HL-60/S4 treated with retinoic acid at 250 ng/mL for 4 days and 3 days (cell line): ENCODE measurements at regions not wholly inside any gene's neighbourhood (a gene's known extent, or its start where the extent isn't known, plus 50 kb on each side); places are given as distances from the start of the nearest gene placed in this dataset.

Experiments used
- in situ Hi-C: fragments of 300-500 bp; cut with MboI; formaldehyde crosslinking; loops from 2 replicates; pipeline ENCODE4 v1.7.0; 2022; ENCODE audit warnings: low sequenced_read_pairs

- in situ Hi-C loops = no loop called here
These were observed 210.2 kb downstream of the TJP1 start for GRCh38 chr15:29612096-29612495.

- in situ Hi-C loops = no loop called here
These were observed 211.2 kb downstream of the TJP1 start for GRCh38 chr15:29611057-29611456.

DNA sequence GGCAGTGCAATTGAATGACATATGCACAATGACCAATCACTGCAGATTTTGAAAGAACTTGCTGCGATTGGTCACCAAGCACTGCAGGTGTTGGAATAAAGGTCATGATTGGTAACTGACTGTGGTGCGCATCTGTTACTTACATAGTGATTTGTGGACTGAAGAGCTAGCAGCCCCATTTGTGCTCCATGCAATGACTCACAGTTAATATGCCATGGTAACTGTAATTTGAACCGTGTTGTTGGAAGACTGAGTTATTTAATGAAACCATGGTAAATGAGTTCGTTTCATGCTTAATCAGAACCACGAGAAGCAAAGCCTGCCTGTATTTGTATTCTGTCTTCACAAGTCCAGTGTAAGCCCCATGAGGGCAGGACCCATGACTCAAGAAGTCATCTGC lies 220.5 kb downstream of the TJP1 start:
- in situ Hi-C loops = no loop called here

GRCh38 chr15:29600262-29600661 lies 222.0 kb downstream of the TJP1 start:
- in situ Hi-C loops = no loop called here

DNA sequence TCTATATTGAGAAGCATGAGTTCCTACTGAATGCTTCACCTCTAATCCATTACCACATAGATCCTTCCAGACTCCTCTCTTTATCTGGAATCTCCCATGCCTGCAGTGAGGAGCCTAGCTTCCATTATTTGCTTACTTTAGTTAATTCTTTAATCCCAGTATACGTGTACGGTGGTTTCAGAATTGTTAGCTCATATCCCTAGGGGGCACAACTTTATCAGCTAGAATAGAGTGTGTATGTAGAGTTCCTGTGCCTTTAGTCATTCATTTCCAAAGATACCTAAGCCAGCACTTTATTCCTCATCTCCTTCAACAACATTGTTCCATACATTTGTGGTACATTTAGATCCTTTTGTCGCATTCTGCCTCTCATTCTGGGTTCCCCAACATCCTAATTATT lies 226.0 kb downstream of the TJP1 start:
- in situ Hi-C loops = no loop called here

DNA sequence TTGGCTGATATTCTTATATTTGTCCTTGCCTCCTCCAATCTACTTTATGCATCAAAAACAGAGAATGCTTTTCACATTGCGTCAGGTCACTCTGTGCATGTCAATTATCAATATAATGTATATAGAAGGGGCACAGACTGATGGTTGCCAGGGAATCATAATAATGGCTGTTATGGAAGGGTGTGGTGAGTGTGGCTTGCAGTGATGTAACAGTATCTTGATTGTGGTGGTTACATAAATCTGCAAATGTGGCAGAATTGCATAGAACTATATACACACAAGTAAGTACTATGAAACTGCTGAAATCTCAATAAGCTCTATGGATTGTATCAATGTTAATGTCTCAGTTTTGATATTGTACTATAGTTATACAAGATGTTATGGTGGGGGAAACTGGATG lies 228.6 kb downstream of the TJP1 start:
- in situ Hi-C loops = no loop called here

DNA sequence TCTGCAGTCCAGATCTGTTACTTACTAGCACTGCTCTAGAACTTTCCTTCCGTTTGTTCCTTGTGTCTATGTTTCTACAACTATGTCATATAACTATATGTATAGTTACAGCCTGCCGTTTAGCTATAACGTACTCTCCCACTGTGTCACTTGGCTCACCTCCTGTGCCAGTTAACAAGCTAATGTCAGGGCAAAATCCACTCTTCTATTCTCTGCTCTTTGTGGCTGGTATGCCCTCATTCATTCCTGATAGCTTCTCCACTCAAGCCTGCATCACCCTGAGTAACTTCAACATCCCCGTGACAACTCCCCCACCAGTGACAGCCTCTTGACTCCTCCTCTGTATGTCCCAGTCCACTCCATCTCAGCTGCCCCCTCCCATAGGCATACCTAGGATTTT lies 229.2 kb downstream of the TJP1 start:
- in situ Hi-C loops = no loop called here

DNA sequence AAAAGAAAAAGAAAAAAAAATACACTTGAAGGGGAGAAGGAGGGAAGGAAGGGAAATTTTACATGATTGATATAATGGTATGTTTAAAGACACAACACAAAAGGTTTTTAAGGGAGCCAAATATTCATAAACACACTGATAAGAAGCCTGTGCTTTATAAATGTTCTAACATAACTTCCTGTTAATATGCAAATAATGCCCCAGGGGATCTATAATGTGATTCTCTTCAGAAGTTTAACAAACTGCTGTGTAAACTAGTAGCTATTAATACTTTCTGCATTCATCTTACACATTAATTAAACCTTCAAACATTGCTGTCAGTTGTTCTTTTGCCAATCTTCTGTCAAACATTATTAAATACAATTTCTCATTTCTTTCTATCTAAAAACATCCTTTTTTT lies 231.6 kb downstream of the TJP1 start:
- in situ Hi-C loops = no loop called here

GRCh38 chr15:29589975-29590374 lies 232.3 kb downstream of the TJP1 start:
- in situ Hi-C loops = no loop called here

DNA sequence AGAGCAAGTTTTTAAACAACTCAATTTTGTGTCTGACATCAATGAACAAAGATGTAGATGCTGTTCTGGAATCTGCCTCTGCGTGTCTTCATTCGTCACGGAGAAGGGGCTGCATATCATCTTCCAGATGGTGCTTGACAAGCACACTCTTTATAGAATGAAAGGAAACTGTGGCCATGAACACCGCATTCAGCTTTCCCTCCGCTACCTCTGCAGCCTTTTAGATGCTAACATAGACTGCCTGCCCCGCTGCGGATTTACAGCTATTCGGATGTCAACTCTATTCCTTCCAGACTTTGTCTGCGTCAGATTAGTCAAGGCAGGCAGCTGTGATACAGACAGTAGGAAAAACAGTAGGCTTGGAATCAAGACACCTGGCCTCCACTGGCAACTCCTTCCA lies 232.9 kb downstream of the TJP1 start:
- in situ Hi-C loops = no loop called here

DNA sequence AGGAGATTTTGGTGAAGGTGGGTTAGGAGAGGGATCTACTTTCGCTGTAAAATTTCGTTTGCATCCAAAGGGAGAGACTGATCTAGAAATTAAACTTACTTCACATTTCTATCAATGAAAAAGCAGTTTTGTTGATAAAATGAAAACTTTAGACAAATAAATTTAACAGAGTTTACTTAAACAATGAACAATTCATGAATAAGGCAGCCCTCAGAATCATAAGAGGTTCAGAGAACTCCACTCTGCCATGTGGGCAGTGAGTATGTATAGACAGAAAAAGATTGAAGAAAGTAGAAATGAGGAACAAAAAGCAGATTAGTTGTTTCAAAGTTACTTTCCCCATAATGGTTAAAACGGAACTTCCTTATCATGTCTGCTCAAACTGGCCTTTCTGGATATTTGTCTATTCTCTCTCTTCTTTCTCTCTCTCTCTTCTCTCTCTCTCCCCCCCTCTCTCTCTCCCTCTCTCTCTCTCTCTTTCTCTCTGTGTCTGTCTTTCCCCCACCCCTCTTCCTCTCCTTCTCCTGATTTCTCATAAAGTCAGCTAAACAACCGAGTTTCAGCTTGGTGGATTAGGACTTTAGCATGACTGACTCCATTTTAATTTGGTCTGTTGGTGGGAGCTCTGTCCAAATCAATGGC lies 248.9 kb downstream of the TJP1 start:
- in situ Hi-C loops = no loop called here

DNA sequence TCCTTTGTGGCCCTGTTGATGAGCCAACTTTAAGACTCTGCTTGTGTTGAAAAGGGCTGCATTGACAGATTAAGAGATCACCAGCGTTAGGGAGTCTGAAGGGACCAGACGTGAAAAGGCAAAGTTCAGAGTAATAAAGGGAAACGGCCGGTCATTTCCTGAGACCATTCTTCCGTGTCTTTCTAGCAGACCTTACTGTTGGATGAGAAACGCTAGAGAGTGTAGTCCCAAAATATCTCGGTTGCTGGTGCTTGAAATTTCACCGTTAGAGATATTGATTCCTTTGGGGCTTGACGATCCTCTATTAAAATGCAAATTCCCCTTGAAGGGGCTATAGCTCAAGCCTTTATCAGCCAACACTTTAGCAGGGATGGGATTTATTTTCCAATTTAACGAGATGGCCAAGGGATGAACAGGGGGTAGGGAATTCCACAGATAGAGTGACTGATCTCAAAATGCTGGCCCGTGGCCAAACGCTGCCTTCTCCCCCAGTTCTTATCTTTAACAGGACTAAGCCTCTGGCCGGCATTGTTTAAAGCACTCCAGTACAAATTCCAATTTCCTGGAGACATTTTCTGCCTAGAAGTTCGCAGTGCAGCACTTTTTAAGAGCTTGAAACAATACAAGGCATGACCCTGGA lies 250.4 kb downstream of the TJP1 start:
- in situ Hi-C loops = no loop called here

- in situ Hi-C loops = no loop called here
These were observed 251.1 kb downstream of the TJP1 start for GRCh38 chr15:29570948-29571791.

- in situ Hi-C loops = no loop called here
These were observed 251.9 kb downstream of the TJP1 start for GRCh38 chr15:29570121-29570947.

DNA sequence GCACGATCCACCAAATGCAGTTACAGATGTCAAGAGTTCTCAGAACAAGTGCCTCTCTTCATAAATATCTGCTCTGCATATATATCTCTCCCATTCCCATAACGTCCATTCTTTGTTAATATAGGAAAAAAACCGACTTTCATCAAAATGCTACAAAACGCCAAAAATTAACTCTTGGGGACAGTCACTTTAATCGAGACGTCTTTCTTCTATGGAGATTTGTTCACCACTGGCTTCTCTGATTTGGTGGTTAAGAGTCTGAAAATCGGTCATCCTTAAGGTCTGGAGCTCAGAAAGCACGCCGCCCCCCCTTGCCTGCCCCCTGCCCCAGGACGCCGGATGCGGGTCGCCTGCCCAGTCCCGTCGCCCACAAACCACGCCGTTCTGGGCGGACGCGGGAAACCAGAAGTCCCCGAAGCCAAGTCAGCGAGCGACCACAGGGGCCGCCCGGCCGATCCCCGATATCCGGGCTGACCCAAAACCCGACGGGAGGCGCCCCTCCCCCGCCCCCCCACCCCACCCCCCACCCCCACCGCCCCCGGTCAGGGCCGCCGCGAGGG lies 252.7 kb downstream of the TJP1 start:
- in situ Hi-C loops = no loop called here

GRCh38 chr15:29568840-29569532 lies 253.3 kb downstream of the TJP1 start:
- in situ Hi-C loops = no loop called here

GRCh38 chr15:29567336-29567735 lies 254.9 kb downstream of the TJP1 start:
- in situ Hi-C loops = no loop called here

GRCh38 chr15:29566914-29567313 lies 255.4 kb downstream of the TJP1 start:
- in situ Hi-C loops = no loop called here

DNA sequence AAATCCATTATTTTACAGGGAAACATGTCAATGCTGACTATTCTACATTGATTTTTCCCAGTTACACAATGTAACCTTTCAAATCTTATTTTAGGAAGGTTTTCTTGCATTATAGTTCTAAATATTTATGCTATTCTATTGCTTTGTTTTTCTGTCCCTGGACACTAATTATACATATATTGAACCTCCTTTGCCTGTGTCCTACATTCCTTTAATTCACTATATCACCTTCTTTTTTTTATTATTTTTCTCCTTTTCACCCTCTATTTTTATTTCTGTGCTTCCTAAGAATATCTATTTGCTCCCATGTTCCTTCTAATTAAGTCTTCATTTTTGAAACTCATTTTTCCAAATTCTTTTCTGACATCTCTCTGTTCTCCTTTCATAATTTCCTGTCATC lies 259.2 kb downstream of the TJP1 start:
- in situ Hi-C loops = no loop called here

DNA sequence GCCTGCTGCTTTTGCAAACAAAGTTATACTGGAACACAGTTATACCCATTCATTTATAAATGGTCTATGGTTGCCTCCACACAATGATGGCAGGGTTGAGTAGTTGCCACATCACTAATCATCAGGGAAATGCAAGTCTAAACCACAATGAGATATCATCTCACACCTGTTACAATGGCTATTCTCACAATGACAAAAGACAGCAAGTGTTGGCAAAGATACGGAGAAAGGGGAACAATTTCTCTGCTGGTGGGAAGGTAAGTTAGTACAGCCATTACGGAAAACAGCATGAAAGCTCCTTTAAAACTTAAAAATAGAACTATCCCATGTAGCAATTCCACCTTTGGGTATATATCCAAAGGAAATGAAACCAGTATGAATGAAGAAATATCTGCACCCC lies 261.4 kb downstream of the TJP1 start:
- in situ Hi-C loops = no loop called here
